IPS-18a (cell line): ENCODE measurements at regions not wholly inside any gene's neighbourhood (a gene's known extent, or its start where the extent isn't known, plus 50 kb on each side); places are given as distances from the start of the nearest gene placed in this dataset.
"Not testable (repeated sequence)": the region's sequence is repeated elsewhere in the genome, so short reads cannot be mapped to it uniquely, and the experiment has no call there.

Source experiments
- H3K27ac ChIP-seq: one replicate; pipeline ENCODE4 v1.5.1; 2013; ENCODE audit warnings: low read length
- H3K27me3 ChIP-seq: one replicate; pipeline ENCODE4 v1.6.1; 2013; ENCODE audit warnings: mild to moderate bottlenecking, low read length; ENCODE audit not compliant: control insufficient read depth, insufficient read depth
- H3K36me3 ChIP-seq: one replicate; pipeline ENCODE4 v1.6.1; 2013; ENCODE audit warnings: low read depth, low read length; ENCODE audit not compliant: control insufficient read depth
- H3K4me1 ChIP-seq: one replicate; pipeline ENCODE4 v1.6.1; 2013; ENCODE audit warnings: low read depth, low read length; ENCODE audit not compliant: control insufficient read depth
- H3K4me3 ChIP-seq: one replicate; pipeline ENCODE4 v1.5.1; 2013; ENCODE audit warnings: low read length
- H3K9ac ChIP-seq: one replicate; pipeline ENCODE4 v1.6.1; 2013; ENCODE audit warnings: mild to moderate bottlenecking, low read length, moderate library complexity
- H3K9me3 ChIP-seq: one replicate; pipeline ENCODE4 v1.6.1; 2013; ENCODE audit warnings: low read depth, low read length; ENCODE audit not compliant: control insufficient read depth

GRCh38 chr5:1736889-1737711 is 62.5 kb downstream of the MRPL36 start:
- H3K4me3 ChIP-seq, result no peak overlapping the region
- no peaks in the 10 kb centered on the region for H3K27me3 ChIP-seq

DNA sequence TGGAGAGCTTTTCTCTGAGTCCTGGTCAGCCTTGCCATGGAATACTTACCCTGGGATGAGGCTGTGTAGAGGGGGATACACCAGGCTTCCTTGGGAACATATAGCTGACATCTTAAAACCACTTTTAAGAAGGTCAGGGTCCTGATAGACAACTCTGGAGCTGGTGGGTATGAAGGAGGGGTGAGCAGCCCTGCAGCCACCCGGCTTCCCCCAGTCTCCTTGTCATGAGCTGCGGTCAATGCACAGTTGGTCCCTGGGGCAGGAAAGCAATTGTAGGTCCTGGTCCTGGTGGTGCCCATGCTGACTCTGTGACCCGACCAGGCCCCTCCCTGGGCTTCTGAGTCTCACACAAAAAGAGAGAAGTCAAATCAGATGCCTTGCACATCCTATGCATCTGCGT is 63.6 kb downstream of the MRPL36 start:
- Histone ChIP-seq H3K4me3 (no peak overlapping the region), H3K27me3 (no peaks in the 10 kb centered on the region), H3K36me3 (no peaks in the 10 kb centered on the region), H3K9me3 (no peaks in the 10 kb centered on the region), H3K4me1 (no peaks in the 10 kb centered on the region), H3K27ac (no peak overlapping the region), H3K9ac (no peak overlapping the region)

More at GRCh38 chr5:1736889-1737711, 62.5 kb downstream of the MRPL36 start:
- Histone ChIP-seq H3K9ac (no peak overlapping the region), H3K9me3 (peaks cover 2% of the 10 kb centered on the region), H3K27ac (no peak overlapping the region), H3K4me1 (no peaks in the 10 kb centered on the region), H3K36me3 (no peaks in the 10 kb centered on the region)

- H3K9ac ChIP-seq, result no peak overlapping the region
- no peaks in the 10 kb centered on the region for H3K9me3 ChIP-seq
- no peak overlapping the region for H3K4me3 ChIP-seq
- no peaks in the 10 kb centered on the region for H3K4me1 ChIP-seq
- H3K27ac ChIP-seq, result no peak overlapping the region
- H3K27me3 ChIP-seq, result no peaks in the 10 kb centered on the region
- H3K36me3 ChIP-seq, result no peaks in the 10 kb centered on the region
Measured at GRCh38 chr5:1735320-1735970, 64.2 kb downstream of the MRPL36 start.

GRCh38 chr5:1734908-1735289 is 64.7 kb downstream of the MRPL36 start:
- Histone ChIP-seq H3K27ac (no peak overlapping the region), H3K4me3 (no peak overlapping the region), H3K9ac (no peak overlapping the region), H3K4me1 (no peaks in the 10 kb centered on the region), H3K27me3 (no peaks in the 10 kb centered on the region), H3K9me3 (no peaks in the 10 kb centered on the region), H3K36me3 (no peaks in the 10 kb centered on the region)

- no peaks in the 10 kb centered on the region for H3K9me3 ChIP-seq
- no peaks in the 10 kb centered on the region for H3K27me3 ChIP-seq
- H3K4me1 ChIP-seq, result no peaks in the 10 kb centered on the region
- H3K4me3 ChIP-seq, result no peak overlapping the region
- no peaks in the 10 kb centered on the region for H3K36me3 ChIP-seq
- H3K27ac ChIP-seq, result no peak overlapping the region
- no peak overlapping the region for H3K9ac ChIP-seq
Measured at GRCh38 chr5:1734271-1734907, 65.2 kb downstream of the MRPL36 start.

- no peaks in the 10 kb centered on the region for H3K27me3 ChIP-seq
- H3K27ac ChIP-seq, result no peak overlapping the region
- H3K36me3 ChIP-seq, result no peaks in the 10 kb centered on the region
- H3K4me3 ChIP-seq, result no peak overlapping the region
- H3K9me3 ChIP-seq, result no peaks in the 10 kb centered on the region
- H3K4me1 ChIP-seq, result no peaks in the 10 kb centered on the region
- no peak overlapping the region for H3K9ac ChIP-seq
Measured at GRCh38 chr5:1733369-1733768, 66.3 kb downstream of the MRPL36 start.

DNA sequence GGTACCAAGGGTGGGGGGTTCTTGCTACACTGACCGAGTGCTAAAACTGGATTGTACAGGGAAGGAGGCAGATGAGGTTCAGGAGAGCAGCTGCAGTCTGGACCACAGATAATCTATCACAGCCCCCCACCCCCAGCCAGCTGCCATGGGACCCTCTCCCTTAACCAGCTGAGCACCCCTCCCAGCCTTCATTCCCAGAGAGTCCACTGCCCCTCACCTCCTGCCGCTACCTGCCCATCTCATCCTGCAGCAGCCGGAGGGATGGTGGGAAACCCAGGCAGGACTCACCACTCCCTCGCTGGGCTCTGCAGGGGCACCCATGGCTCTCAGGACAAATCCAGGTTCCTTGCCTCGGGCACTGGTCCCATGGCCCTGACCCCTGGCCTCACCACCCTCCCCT is 66.7 kb downstream of the MRPL36 start:
- no peaks in the 10 kb centered on the region for H3K4me1 ChIP-seq
- H3K4me3 ChIP-seq, result no peak overlapping the region
- H3K9me3 ChIP-seq, result no peaks in the 10 kb centered on the region
- no peaks in the 10 kb centered on the region for H3K27me3 ChIP-seq
- no peaks in the 10 kb centered on the region for H3K36me3 ChIP-seq
- H3K9ac ChIP-seq, result no peak overlapping the region
- H3K27ac ChIP-seq, result no peak overlapping the region

- no peak overlapping the region for H3K9ac ChIP-seq
- no peak overlapping the region for H3K27ac ChIP-seq
- no peaks in the 10 kb centered on the region for H3K9me3 ChIP-seq
- H3K4me1 ChIP-seq, result no peaks in the 10 kb centered on the region
- no peak overlapping the region for H3K4me3 ChIP-seq
- no peaks in the 10 kb centered on the region for H3K36me3 ChIP-seq
- H3K27me3 ChIP-seq, result no peaks in the 10 kb centered on the region
Measured at GRCh38 chr5:1732238-1732941, 67.2 kb downstream of the MRPL36 start.

DNA sequence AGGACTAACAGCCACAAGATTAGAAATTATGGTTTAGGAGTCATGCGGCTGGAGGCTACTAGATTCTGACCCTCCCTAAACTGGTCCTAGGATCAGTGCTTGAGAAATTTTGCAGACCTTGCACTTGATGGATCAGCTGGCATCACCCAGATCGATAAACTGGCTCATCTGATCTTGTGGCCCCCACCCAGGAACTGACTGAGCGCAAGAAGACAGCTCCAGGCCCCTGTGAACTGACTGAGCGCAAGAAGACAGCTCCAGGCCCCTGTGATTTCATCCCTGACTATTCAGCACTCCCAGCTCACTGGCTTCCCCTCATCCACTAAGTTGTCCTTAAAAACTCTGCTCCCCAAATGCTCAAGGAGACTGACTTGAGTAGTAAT is 67.8 kb downstream of the MRPL36 start:
- H3K4me3 ChIP-seq, H3K9ac ChIP-seq, H3K27ac ChIP-seq, H3K27me3 ChIP-seq, H3K36me3 ChIP-seq, H3K9me3 ChIP-seq, H3K4me1 ChIP-seq: not testable (repeated sequence)

- no peaks in the 10 kb centered on the region for H3K9me3 ChIP-seq
- no peak overlapping the region for H3K27ac ChIP-seq
- H3K27me3 ChIP-seq, result peaks cover 5% of the 10 kb centered on the region
- no peaks in the 10 kb centered on the region for H3K36me3 ChIP-seq
- H3K9ac ChIP-seq, result no peak overlapping the region
- H3K4me3 ChIP-seq, result no peak overlapping the region
- H3K4me1 ChIP-seq, result no peaks in the 10 kb centered on the region
Measured at GRCh38 chr5:1731091-1731639, 68.5 kb downstream of the MRPL36 start.

- peaks cover 6% of the 10 kb centered on the region for H3K4me1 ChIP-seq
- H3K4me3 ChIP-seq, result no peak overlapping the region
- H3K9ac ChIP-seq, result no peak overlapping the region
- no peak overlapping the region for H3K27ac ChIP-seq
- no peaks in the 10 kb centered on the region for H3K9me3 ChIP-seq
- no peaks in the 10 kb centered on the region for H3K36me3 ChIP-seq
- H3K27me3 ChIP-seq, result peaks cover 12% of the 10 kb centered on the region
Measured at GRCh38 chr5:1730487-1730847, 69.2 kb downstream of the MRPL36 start.
